GM18858 (cell line): ENCODE measurements at regions not wholly inside any gene's neighbourhood (a gene's known extent, or its start where the extent isn't known, plus 50 kb on each side); places are given as distances from the start of the nearest gene placed in this dataset.
A peak's percentile ranks its signal among the peaks of the same experiment; 100 is the strongest.

ENCODE experiments used
- ATAC-seq: cut with Tn5 transposase; IDR thresholded peaks from one replicate; pipeline ENCODE4 v1.9.1; 2021; ENCODE audit not compliant: unreplicated experiment

DNA sequence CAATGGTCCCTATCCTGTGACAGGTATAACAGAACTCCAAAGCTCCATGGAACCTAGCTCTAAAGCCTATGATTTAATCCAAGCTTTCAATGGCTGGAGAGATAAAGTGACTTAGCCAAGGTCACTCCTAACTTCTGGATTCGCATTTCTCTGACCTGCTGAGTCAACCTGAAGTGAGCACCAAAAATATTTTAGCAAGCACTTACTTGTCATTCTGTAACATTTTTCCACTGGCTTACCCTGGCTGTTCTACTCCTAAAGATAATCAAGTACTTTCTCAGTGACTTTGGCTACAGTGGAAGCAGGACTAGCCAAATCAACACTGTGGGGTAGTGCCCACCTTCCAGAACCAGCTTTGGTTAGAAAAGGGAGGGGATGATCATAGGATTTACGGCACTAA, 188.3 kb downstream of the OGFRL1 start:
- ATAC-seq: no peak

DNA sequence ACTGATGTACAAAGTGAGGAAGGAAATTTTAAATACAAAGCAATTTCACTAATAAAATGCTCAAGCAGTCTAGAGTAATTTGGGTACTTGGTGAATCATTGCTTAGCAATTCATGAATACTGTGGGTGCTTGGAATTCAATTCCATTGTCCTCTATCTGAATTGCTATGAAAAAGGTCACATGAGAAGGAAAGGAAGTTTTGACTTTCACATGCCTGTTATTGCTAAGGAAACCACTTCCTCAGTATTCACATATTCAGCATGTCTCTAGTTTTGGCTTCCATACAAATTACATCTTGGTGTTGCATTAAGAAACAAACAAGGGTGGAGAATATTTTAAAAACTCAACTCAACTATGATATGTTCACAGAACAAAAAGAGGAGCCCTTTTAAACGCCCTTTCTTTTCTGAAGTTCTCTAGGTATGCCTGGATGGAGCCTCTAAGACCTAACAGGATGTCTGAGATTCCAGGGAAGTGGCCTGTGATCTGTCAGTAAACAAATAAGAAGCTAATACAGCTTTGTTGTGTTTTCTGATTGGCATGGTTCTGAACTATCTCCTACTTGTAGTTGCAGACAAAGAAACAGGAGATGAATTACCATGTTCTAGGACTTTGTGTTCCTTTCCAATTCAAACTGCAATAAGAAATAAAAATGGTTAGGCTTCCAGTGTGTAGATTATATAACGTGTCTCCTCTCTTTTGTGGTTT, 190.4 kb downstream of the OGFRL1 start:
- ATAC-seq: no peak

- no peak for ATAC-seq
Measured at GRCh38 chr6:71480577-71480976, 192.0 kb downstream of the OGFRL1 start.

DNA sequence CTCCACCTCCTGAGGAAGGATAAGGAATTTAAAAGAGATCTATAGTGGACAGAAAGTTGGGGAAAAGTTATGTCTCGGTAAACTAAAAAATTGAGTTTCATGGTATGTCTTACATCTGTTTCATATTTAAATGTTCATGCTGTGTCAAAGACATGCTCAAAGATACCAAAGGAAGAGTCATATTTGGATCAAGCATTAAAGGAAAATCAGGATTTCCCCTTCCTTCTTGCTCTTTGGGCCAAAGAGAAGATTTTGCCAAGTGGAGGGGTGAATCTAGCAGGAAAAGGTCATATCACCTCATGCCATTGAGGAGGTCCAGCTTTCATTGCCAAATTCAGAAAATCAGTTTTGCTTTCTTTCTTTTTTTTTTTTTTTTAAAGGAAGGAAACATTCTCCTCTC, 192.4 kb downstream of the OGFRL1 start:
- ATAC-seq: no peak

DNA sequence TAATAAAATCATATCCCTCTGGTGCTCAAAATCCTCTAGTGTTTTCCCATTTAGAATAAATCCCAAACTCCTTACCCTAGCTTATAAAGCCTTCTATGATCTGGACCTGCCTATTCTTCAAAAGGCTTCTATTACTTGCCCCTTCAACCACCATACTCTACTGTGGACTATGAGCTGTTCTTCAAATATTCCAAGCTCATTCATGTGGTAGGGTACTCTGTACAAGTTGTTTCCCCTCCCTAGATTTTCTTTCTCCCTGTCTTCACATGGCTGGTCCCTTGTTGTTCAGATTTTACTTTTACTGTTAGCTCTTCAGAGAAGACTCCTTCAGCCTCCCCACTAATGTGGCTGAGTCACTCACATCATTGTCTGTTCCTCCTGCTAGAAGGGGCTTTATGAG, 193.2 kb downstream of the OGFRL1 start:
- ATAC-seq: no peak

DNA sequence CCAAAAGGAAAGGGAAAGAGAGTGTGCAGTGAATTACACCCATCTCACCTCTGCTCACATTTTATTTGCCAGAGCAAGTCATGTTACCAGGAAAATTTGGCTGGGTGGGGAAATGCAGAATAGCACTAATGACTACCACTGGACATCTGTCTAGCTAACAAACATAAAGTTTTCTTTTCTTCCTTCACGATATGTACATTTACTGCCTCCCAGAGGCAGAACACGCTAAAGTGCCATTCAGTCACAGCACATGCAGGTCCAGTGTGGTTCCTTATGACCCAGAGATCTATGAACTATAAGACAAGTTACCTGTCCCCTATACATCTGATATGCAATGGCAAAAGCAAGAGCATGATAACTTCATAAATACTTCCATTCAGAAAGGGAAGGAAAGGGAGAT, 194.1 kb downstream of the OGFRL1 start:
- ATAC-seq: no peak

DNA sequence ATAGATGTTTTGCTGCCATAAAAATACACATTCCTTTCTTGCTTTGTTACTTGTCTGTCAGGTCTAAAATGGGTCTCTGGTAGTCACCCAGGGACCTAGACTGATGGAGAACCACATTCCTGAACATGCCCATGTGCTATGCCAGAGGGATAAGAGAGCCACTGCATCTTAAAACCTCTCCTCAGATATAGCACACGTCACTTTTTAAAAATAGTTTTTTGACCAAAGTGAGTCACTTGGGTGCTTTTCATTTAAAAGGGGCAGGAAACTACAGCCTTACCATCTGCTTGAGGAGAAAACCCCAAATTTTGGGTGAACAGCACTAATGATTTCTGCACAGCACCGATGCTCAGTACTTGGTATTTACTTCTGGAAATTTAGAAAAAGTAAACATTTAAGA, 197.8 kb downstream of the OGFRL1 start:
- ATAC-seq: peak; percentile 54

- ATAC-seq: no peak
Measured at GRCh38 chr6:71488186-71488585, 199.6 kb downstream of the OGFRL1 start.

DNA sequence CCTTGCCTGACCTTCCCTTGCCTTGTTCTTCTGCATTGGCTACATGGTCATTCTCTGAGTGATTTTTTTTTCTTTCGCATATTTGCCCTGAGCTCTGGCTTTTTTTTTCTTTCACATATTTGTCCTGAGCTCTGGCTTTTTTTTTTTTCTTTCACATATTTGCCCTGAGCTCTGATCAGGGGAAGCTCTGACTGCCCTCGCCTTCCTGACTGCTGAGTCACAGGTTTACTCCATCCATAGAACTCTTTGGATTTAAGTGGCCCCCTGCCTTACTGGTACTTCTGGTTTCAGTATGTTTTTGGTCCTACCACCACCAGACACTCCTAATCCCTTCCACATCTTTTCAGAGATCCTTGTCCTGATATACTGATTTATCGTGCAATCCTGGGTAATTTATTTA, 201.1 kb downstream of the OGFRL1 start:
- ATAC-seq: no peak

GRCh38 chr6:71490876-71491275, 202.3 kb downstream of the OGFRL1 start:
- ATAC-seq: no peak

- ATAC-seq: no peak
Measured at GRCh38 chr6:71491844-71492243, 203.2 kb downstream of the OGFRL1 start.

DNA sequence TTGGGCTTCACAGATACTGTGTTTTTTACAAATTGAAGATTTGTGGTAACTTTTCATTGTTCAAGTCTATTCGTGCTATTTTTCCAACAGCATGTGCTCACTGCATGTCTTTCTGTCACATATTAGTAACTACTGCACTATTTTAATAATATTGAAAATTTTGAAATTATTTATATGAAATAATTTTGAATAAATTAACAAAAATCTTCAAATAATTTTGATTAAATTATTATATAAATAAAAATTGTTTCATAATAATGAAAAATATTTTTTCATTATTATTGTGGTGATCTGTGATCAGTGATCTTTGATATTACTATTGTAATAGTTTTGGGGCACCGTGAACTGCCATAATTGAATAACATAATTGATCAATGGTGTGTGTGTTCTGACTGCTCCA, 204.1 kb downstream of the OGFRL1 start:
- no peak for ATAC-seq

- ATAC-seq: peak; percentile 100
Measured at GRCh38 chr6:71496018-71496721, 207.6 kb downstream of the OGFRL1 start.

DNA sequence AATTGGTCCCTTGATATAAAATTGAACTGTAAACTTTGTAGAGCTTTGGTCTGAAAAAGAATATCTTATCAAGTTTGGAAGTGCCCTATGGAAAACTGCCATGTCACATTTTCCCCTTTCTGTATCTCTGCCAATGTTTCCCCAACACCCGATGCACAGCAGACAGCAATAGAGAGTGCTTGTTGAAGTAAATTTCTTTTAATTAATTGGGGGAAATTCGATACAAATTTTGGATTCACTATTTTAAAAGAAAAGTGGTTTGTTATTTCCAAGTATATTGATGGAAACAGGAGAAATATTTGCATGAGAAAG, 208.1 kb downstream of the OGFRL1 start:
- ATAC-seq: no peak

- ATAC-seq: no peak
Measured at GRCh38 chr6:71498638-71499037, 210.0 kb downstream of the OGFRL1 start.

- ATAC-seq: no peak
Measured at GRCh38 chr6:71499667-71500066, 211.1 kb downstream of the OGFRL1 start.

DNA sequence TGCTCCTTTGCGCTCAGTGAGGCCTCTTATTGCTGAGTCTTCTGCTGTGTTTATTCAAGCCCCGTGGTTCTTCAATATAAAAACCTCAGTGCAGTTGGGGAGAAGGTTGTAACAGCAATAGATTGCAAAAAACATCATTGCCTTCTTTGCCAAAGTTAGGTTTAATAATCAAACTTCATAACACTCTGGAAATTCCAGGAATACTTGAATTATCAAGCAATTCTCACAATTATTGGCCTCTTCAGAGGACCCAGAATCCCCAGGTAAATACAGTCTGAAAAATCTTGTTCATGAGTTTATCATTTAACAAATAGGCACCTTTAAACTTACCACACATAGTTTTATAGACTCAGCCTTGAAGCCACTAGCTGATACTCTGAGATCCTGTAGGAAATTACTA, 213.6 kb downstream of the OGFRL1 start:
- ATAC-seq: no peak

DNA sequence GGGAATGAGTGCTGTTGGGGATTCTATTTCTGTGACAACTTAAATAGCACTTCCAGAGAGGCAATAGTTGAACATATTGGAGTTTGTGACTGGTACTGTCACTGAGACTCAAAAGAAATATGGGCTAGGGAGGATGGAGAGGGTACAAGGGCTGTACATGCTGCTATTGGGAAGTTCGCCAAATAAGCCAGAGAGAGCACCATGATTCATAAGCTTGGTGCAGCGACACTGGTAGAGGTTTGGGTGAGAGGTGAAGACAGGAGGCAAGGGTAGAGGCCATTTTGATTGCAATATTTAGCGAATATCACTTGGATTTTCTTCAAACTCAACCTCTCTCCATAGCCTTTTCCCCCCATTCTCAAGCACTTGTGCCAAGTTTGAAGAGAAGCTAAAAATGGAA, 214.3 kb downstream of the OGFRL1 start:
- no peak for ATAC-seq

- no peak for ATAC-seq
Measured at GRCh38 chr6:71507183-71507582, 218.6 kb downstream of the OGFRL1 start.

GRCh38 chr6:71509191-71510005, 220.8 kb downstream of the OGFRL1 start:
- no peak for ATAC-seq

DNA sequence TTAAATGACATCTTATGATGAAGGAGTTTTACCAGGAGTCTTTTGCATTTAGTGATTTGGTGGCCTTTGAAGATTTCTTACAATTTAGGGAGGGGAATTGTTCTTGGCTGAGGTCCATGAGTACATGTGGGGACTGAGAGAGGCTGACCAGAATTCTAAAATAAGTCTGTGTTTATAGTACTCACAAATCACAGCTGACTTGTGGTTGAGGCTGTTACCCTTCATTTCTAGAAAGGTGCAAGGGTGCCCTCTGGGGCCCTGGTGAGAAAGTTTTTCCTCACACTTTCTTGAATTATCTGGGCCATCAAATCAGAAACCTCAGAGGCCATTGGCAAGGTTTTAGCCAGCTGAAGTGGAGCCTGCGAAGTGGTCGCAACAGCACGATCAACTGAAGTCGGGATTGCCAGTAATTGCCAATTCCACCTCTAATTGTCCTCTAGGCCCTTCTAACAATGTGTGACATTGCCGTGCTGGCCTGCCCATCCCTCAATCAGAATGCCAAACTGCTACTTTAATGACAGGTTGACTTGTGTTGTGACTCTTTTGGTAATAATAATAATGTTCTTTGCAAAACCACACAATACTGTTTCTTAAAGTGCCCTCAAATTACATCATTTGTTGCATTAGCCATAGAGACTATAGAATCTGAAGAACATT, 221.6 kb downstream of the OGFRL1 start:
- peak; percentile 72 for ATAC-seq

DNA sequence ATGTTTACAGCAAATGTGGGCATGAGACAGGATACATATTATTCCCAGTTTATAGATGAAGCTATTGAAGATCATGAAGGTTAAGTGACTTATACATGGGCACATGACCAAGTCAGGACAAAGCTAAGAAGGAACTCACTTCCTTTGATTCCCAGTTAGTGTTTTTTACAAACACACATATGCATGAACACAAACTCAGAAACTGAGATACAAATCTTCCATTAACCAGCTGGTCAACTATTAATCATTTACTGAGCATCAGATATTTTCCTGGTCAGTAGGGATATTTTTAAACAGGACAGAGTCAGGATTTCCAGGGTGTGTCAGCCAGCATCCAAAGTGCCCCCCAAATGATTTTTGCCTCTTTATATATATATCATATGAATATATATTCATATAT, 222.2 kb downstream of the OGFRL1 start:
- ATAC-seq: no peak
